ENCODE measurements at regions not wholly inside any gene's neighbourhood (a gene's known extent, or its start where the extent isn't known, plus 50 kb on each side); places are given as distances from the start of the nearest gene placed in this dataset.

DNA sequence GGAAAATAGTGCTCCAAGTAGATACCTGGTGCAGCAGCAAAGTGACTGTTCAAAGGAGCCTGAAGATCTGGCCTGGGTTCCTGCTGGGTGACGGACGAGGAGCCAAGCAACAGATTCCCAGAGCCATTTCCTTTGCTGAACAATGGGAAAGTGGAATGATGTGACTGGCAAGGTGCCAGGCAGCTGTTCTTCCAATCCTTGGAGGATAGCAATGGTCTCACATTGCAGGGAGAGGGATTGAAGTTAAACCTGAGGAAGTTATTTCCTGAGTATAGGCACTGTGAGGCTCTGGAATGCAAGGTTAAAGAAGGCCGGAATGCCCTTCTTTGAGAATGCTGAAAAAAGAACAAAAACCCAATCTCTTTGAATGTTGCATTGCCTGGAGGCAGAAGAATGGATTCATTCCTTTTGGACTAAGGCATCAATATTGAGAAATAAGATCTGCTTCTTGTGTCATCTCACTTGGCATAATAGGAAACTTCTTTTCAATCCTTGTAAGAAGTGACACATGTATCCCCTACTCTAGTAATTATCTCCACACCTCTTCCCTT, 223.8 kb downstream of the BLID start:
- H3K4me1 ChIP-seq: peaks cover 3% of the 10 kb centered on the region; the same call in 1 of the 2 replicates
- no peaks in the 10 kb centered on the region for H3K9me3 ChIP-seq
- H3K4me3 ChIP-seq (ENCODE audit: low read depth, low read length): no peak overlapping the region
- DNase-seq: peak; percentile 54
- TF ChIP-seq, protein P1, sequence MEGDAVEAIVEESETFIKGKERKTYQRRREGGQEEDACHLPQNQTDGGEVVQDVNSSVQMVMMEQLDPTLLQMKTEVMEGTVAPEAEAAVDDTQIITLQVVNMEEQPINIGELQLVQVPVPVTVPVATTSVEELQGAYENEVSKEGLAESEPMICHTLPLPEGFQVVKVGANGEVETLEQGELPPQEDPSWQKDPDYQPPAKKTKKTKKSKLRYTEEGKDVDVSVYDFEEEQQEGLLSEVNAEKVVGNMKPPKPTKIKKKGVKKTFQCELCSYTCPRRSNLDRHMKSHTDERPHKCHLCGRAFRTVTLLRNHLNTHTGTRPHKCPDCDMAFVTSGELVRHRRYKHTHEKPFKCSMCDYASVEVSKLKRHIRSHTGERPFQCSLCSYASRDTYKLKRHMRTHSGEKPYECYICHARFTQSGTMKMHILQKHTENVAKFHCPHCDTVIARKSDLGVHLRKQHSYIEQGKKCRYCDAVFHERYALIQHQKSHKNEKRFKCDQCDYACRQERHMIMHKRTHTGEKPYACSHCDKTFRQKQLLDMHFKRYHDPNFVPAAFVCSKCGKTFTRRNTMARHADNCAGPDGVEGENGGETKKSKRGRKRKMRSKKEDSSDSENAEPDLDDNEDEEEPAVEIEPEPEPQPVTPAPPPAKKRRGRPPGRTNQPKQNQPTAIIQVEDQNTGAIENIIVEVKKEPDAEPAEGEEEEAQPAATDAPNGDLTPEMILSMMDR (IDR thresholded peaks at IDR 0.05; ENCODE audit: low read depth, low read length): no peak
- H3K36me3 ChIP-seq: no peaks in the 10 kb centered on the region
- H3K27me3 ChIP-seq: no peaks in the 10 kb centered on the region

DNA sequence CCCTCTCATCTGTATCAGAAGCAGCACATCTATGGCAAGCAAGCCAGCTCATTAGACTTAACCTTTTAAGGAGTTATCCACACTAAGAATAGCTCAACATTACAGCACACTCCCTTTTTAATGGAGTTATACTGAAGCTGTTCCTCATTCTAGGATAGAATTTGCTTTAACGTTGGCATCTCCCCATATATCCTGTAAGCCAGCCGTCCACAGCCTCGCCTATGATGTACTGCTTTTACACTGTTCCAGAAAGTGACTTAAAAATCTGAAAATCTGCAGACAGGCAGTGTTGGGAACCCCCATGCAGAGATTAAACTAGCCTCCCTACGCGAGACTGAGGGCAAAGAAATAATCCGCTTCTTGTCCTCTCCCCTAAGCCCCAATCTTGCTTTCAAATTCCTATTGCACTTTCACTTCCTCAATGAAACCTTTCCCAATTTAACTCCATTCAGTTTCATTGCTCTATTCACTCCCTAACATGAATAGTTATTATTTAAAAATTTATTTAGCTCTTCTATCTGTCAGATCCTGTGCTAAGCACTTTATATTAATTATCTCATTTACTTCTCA, 225.0 kb downstream of the BLID start:
- Histone ChIP-seq H3K27me3 (no peaks in the 10 kb centered on the region), H3K4me1 (peaks cover 3% of the 10 kb centered on the region; the same call in 1 of the 2 replicates), H3K4me3 (ENCODE audit: low read depth, low read length) (no peak overlapping the region), H3K9me3 (no peaks in the 10 kb centered on the region), H3K36me3 (no peaks in the 10 kb centered on the region)
- no peak for DNase-seq
- TF ChIP-seq, protein P1 (IDR thresholded peaks at IDR 0.05; ENCODE audit: low read depth, low read length): no peak

- TF ChIP-seq, protein P1 (IDR thresholded peaks at IDR 0.05; ENCODE audit: low read depth, low read length): no peak
- peaks cover 3% of the 10 kb centered on the region; the same call in 1 of the 2 replicates for H3K4me1 ChIP-seq
- H3K27me3 ChIP-seq: no peaks in the 10 kb centered on the region
- no peak for DNase-seq
- no peaks in the 10 kb centered on the region for H3K36me3 ChIP-seq
- no peaks in the 10 kb centered on the region for H3K9me3 ChIP-seq
- H3K4me3 ChIP-seq (ENCODE audit: low read depth, low read length): no peak overlapping the region
Observed at GRCh38 chr11:121890377-121890776, 225.6 kb downstream of the BLID start.

DNA sequence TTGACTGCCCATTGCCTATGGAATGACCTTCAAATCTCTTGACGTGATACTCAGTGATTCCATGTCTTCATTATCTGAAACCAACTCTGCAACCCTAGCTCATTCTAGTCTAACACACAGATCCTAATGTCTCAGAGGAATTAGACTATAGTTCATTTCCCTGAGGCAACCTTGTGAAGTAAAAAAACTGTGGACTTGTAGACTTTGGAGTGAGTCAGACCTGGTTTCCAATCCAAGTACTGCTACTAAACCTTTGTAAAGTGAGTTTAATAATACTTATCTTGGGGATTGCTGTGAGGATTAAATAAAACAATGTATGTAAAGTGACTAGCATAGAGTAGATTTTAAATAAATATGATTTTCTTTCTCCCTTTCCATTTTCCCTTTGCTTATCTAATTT, 226.1 kb downstream of the BLID start:
- no peak for DNase-seq
- TF ChIP-seq, protein P1 (IDR thresholded peaks at IDR 0.05; ENCODE audit: low read depth, low read length): no peak
- Histone ChIP-seq H3K4me3 (ENCODE audit: low read depth, low read length) (no peak overlapping the region), H3K27me3 (no peaks in the 10 kb centered on the region), H3K9me3 (no peaks in the 10 kb centered on the region), H3K36me3 (no peaks in the 10 kb centered on the region), H3K4me1 (peaks cover 3% of the 10 kb centered on the region; the same call in 1 of the 2 replicates)

DNA sequence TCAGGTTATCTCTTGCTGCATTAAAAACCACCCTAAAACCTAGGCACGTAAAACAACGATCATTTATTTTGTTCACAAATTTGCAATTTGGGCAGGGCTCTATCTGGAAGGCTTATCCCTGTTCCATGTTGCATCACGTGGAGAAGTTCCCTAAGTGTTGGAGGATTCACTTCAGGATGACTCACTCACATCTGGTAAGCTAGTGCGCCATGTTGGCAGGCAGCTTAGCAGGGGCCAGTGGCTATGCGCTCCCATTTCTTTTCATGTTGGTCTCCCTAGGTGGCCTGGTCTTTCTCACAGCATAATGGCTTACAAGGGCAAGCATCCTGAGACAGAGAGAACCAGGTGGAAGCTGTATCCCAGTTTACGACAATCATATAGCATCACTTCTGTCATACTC, 226.8 kb downstream of the BLID start:
- Histone ChIP-seq H3K9me3 (no peaks in the 10 kb centered on the region), H3K27me3 (no peaks in the 10 kb centered on the region), H3K36me3 (no peaks in the 10 kb centered on the region), H3K4me1 (peaks cover 3% of the 10 kb centered on the region; the same call in 1 of the 2 replicates), H3K4me3 (ENCODE audit: low read depth, low read length) (no peak overlapping the region)
- DNase-seq: peak; percentile 21
- TF ChIP-seq, protein P1 (IDR thresholded peaks at IDR 0.05; ENCODE audit: low read depth, low read length): no peak

GRCh38 chr11:121887976-121888557, 227.9 kb downstream of the BLID start:
- Histone ChIP-seq H3K4me3 (ENCODE audit: low read depth, low read length) (no peak overlapping the region), H3K36me3 (no peaks in the 10 kb centered on the region), H3K4me1 (peaks cover 3% of the 10 kb centered on the region; the same call in 1 of the 2 replicates), H3K9me3 (no peaks in the 10 kb centered on the region), H3K27me3 (no peaks in the 10 kb centered on the region)
- no peak for DNase-seq
- TF ChIP-seq, protein P1 (IDR thresholded peaks at IDR 0.05; ENCODE audit: low read depth, low read length): no peak
